K562 (cell line): ENCODE measurements at regions not wholly inside any gene's neighbourhood (a gene's known extent, or its start where the extent isn't known, plus 50 kb on each side); places are given as distances from the start of the nearest gene placed in this dataset.

Experiments
- ATAC-seq: fragments of 200-7000 bp; cut with Tn5 transposase; 3 replicates; pipeline ENCODE4 v1.9.1; 2020; ENCODE audit warnings: moderate library complexity
- BruUV-seq: library from RNA; stranded (reverse); fragments of 400-500 nt; replicated peaks from 2 replicates; lab custom pipeline; 2021; lab: Mats Ljungman, UMichigan
- CTCF ChIA-PET: fragments of 300-600 bp; formaldehyde crosslinking; extraction: SDS; loops from one replicate; lab custom pipeline; 2021; ENCODE audit warnings: low intra/inter-chr PET ratio; lab: Yijun Ruan, JAX
- POLR2A ChIA-PET: fragments of 300-600, 350-650 bp; sonication (Branson Sonifier 250); formaldehyde crosslinking; extraction: SDS; loops from one replicate; lab custom pipeline; 2021; ENCODE audit warnings: antibody characterized with exemption, inconsistent platforms; lab: Yijun Ruan, JAX
- DNase-seq, 4 experiments: peaks; one replicate each; pipeline versions ENCODE4 v3.0.0 to v3.0.0-alpha.2; 2011 to 2018; ENCODE audit warnings: low spot score in 3 of 4, mixed read lengths in 3 of 4; ENCODE audit errors: extremely low read depth in 1 of 4
- FAIRE-seq: peaks from 2 replicates; lab custom pipeline; 2011; peaks lifted over from hg19 to GRCh38; lab: Jason Lieb, UNC
- H2AFZ ChIP-seq: 2 replicates; pipeline ENCODE4 v1.6.0; 2011; ENCODE audit warnings: low read depth, low read length, control low read depth, inconsistent platforms
- H3K27ac ChIP-seq: fragments of 200-600 bp; 3 replicates; pipeline ENCODE4 v1.8.0; 2011; ENCODE audit warnings: low read depth, mild to moderate bottlenecking, control low read depth, inconsistent platforms, low read length, moderate library complexity, mixed read lengths; ENCODE audit errors: extremely low read depth
- H3K27me3 ChIP-seq, 2 experiments: fragments of 300-600 bp in 1 of 2; 2 replicates in 1 of 2; 3 replicates in 1 of 2; pipeline versions ENCODE4 v1.6.0 to v1.8.0; 2011; ENCODE audit warnings: inconsistent platforms in 2 of 2, low read length in 2 of 2, mild to moderate bottlenecking in 1 of 2, mixed read lengths in 1 of 2, moderate library complexity in 1 of 2; ENCODE audit not compliant: control insufficient read depth in 2 of 2, insufficient read depth in 2 of 2
- H3K36me3 ChIP-seq: fragments of 300-600 bp; 3 replicates; pipeline ENCODE4 v1.8.0; 2011; ENCODE audit warnings: mild to moderate bottlenecking, low read length, inconsistent platforms; ENCODE audit not compliant: control insufficient read depth, insufficient read depth
- H3K4me1 ChIP-seq, 2 experiments: fragments of 200-600 bp in 1 of 2; replicated peaks in 1 of 2; 2 replicates in 1 of 2; 3 replicates in 1 of 2; pipeline versions ENCODE4 v1.5.1 to v1.8.0; 2011; ENCODE audit warnings: inconsistent platforms in 2 of 2, low read length in 2 of 2, mild to moderate bottlenecking in 1 of 2, mixed read lengths in 1 of 2, moderate library complexity in 1 of 2; ENCODE audit not compliant: control insufficient read depth in 2 of 2, insufficient read depth in 2 of 2
- H3K4me2 ChIP-seq: 2 replicates; pipeline ENCODE4 v1.6.1; 2011; ENCODE audit warnings: low read length, control low read depth, inconsistent platforms, mixed read lengths; ENCODE audit not compliant: insufficient read depth
- H3K4me3 ChIP-seq: fragments of 200-600 bp; sonication (generic), shearing (Covaris generic); 2 replicates; pipeline ENCODE4 v1.5.1; 2016; ENCODE audit warnings: control low read depth, inconsistent platforms
- H3K79me2 ChIP-seq: fragments of 200-600 bp; 3 replicates; pipeline ENCODE4 v1.8.0; 2011; ENCODE audit warnings: low read length, inconsistent platforms; ENCODE audit not compliant: control insufficient read depth, insufficient read depth
- H3K9ac ChIP-seq, 2 experiments: 2 replicates each; pipeline versions ENCODE4 v1.6.0 to v1.6.1; 2011; ENCODE audit warnings: low read depth in 2 of 2, low read length in 2 of 2, control low read depth in 1 of 2, inconsistent platforms in 1 of 2, mild to moderate bottlenecking in 1 of 2, mixed read lengths in 1 of 2; ENCODE audit not compliant: insufficient read depth in 1 of 2
- H3K9me1 ChIP-seq: one replicate; pipeline ENCODE4 v1.6.0; 2011; ENCODE audit warnings: inconsistent platforms, mild to moderate bottlenecking, low read length, moderate library complexity; ENCODE audit not compliant: control insufficient read depth, insufficient read depth
- H3K9me3 ChIP-seq: replicated peaks from 2 replicates; pipeline ENCODE4 v1.5.1; 2011; ENCODE audit warnings: low read depth, low read length, inconsistent platforms; ENCODE audit not compliant: control insufficient read depth, insufficient read depth
- H4K20me1 ChIP-seq: replicated peaks from 2 replicates; pipeline ENCODE4 v1.6.1; 2011; ENCODE audit warnings: low read length, inconsistent platforms, mixed read lengths; ENCODE audit not compliant: control insufficient read depth, insufficient read depth
- EHMT2 ChIP-seq: fragments of 450-650 bp; IDR thresholded peaks from 2 replicates; pipeline ENCODE4 v1.6.1; 2018; ENCODE audit warnings: antibody characterized with exemption
- MED1 ChIP-seq: sonication (generic); formaldehyde crosslinking; IDR thresholded peaks from 2 replicates; pipeline ENCODE4 v1.8.1; 2023; ENCODE audit warnings: missing genetic modification reagents, borderline replicate concordance
- U2AF2 ChIP-seq: fragments of 200-400 bp; formaldehyde crosslinking; optimal IDR thresholded peaks from 2 replicates; pipeline ENCODE3; 2017; ENCODE audit warnings: low read depth, mild to moderate bottlenecking, low read length
- WGBS: fragments of 100-300 bp; shearing (Covaris generic); methylation state at CpG from one replicate; pipeline ENCODE4 v1.1.6; 2016; ENCODE audit warnings: low coverage, mixed read lengths; ENCODE audit not compliant: insufficient coverage; ENCODE audit errors: missing lambda C conversion rate; 5-methylcytosine and 5-hydroxymethylcytosine counted together
- in situ Hi-C: fragments of 300-500 bp; cut with MboI; formaldehyde crosslinking; loops from 4 replicates; pipeline ENCODE4 v1.15.0; 2018; ENCODE audit warnings: inconsistent platforms, mixed read lengths
- intact Hi-C: fragments of 100-400 bp; cut with micrococcal nuclease; formaldehyde crosslinking; loops from 2 replicates; pipeline ENCODE4 v1.14.2; 2022

DNA sequence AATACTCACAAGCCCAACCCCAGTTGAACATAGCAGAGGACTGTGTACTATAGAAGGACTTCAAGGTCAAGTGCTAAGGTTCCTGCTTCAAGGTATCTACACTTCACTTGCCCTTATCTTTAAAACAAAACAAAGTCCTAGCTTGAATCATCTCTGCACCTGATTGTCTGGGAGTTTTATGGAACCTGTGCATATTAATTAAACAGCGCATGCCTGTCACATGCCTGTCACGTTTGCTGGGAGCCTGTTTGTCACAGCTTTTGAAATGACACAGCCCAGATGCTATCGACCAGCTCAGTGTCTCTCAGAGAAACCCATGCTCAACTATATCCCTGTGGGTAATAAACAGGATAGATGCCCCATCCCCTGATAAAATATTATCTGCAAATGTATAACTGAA, 476.0 kb downstream of the ZSWIM6 start:
- in situ Hi-C loops: no loop called here
- BruUV-seq: no TSS peak
- CTCF ChIA-PET: no interaction called here

DNA sequence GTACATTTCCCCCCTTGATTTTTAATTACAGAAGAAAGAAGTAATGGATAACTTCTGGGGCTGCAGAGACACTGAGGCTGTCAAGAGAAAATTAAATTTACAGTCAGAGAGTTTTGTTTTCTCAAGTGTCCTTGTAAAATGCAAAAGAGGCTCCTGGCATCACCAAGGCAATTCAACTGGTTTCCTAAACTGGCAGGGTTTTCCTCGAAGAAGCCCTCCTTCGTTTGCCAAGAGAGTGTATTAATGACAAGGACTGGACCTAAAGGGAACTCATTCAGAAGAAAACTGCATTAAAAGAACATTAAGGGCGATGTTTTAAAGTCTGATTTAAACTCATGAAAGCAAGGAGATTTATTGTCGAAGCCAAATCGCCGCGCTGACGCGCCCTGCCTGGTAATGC, 476.9 kb downstream of the ZSWIM6 start:
- Histone ChIP-seq H3K9me1 (no peaks in the 10 kb centered on the region), H3K4me1 (no peaks in the 10 kb centered on the region), H4K20me1 (0 out of 2 replicates have a peak, but pooled peaks cover 4% of the 10 kb centered on the region), H3K9ac (no peak overlapping the region), H3K79me2 (no peaks in the 10 kb centered on the region), H2AFZ (no peak overlapping the region), H3K36me3 (no peaks in the 10 kb centered on the region), H3K4me3 (no peak overlapping the region), H3K27me3 (peaks cover 0 to 5% of the 10 kb centered on the region in 2 experiments; a peak in 1 of 5 replicates), H3K27ac (no peak overlapping the region), H3K9me3 (no peaks in the 10 kb centered on the region), H3K4me2 (no peak overlapping the region)
- no TSS peak for BruUV-seq
- WGBS: 2% methylated on average over 9 of the region's 9 CpGs
- ATAC-seq (no peak), DNase-seq (no peak), FAIRE-seq (no peak)
- in situ Hi-C loops (no loop called here), intact Hi-C loops (no loop called here)
- ChIA-PET POLR2A (no interaction called here), CTCF (no interaction called here)
- TF ChIP-seq EHMT2: no peak
- no peak for TF ChIP-seq U2AF2

More for the DNA sequence above, 476.0 kb downstream of the ZSWIM6 start:
- H3K4me3 ChIP-seq: no peak overlapping the region
- no peak overlapping the region for H2AFZ ChIP-seq
- DNase-seq (no peak), FAIRE-seq (no peak), ATAC-seq (no peak)
- H3K4me2 ChIP-seq: no peak overlapping the region
- no peaks in the 10 kb centered on the region for H3K36me3 ChIP-seq
- H3K9me1 ChIP-seq: no peaks in the 10 kb centered on the region
- no peak overlapping the region for H3K27ac ChIP-seq
- TF ChIP-seq MED1 (CRISPR knock-in tag): no peak
- peaks cover 0 to 9% of the 10 kb centered on the region in 2 experiments; a peak in 2 of 5 replicates for H3K27me3 ChIP-seq
- no peaks in the 10 kb centered on the region for H3K79me2 ChIP-seq
- H3K9ac ChIP-seq: no peak overlapping the region
- intact Hi-C loops: no loop called here
- no peaks in the 10 kb centered on the region for H3K4me1 ChIP-seq
- POLR2A ChIA-PET: no interaction called here
- 0 out of 2 replicates have a peak, but pooled peaks cover 4% of the 10 kb centered on the region for H4K20me1 ChIP-seq
- H3K9me3 ChIP-seq: no peaks in the 10 kb centered on the region
- 2% methylated on average over 3 of the region's 3 CpGs for WGBS
